EL (cell line): ENCODE measurements at regions not wholly inside any gene's neighbourhood (a gene's known extent, or its start where the extent isn't known, plus 50 kb on each side); places are given as distances from the start of the nearest gene placed in this dataset.
"Not testable (repeated sequence)": the region's sequence is repeated elsewhere in the genome, so short reads cannot be mapped to it uniquely, and the experiment has no call there.

Experiments used
- DNase-seq: peaks from one replicate; pipeline ENCODE4 v3.0.0-alpha.2; 2016

DNA sequence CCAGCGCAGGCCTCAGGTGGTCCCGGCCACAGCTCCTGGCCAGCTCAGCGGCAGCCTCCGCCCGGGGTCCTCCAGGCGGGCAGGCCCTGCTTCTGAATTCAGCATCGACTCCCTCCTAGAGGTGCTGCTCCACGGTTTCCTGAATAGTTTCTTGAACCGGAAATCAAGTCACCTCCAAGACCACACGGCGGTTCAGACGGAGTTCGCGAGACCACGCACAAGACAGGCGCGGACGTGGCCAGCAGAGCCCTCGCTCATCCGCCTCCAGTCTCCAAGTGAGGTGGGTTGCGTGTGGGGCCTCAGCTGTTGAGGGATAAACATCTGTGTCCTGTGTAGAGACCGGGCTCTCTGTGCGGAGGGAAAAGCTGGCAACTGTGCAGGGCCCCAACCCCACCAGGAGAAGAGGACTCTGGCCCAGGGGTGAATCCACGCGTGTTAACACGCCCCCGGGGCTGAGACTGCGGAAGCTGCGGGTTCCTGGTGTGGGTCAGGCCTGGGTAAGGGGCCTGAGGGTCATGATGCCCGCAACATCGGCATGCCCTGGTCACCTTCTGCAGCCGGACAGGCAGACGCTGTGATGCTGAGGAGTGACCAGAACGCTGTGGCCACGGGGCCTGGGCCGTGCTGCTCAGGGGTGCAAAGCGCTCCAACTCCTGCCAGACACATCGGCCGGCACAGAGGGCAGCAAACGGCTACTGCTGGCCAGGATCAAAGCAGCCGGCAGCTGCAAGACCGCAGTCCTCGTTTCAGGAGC lies 55.0 kb upstream of the METRNL start:
- DNase-seq = no peak

DNA sequence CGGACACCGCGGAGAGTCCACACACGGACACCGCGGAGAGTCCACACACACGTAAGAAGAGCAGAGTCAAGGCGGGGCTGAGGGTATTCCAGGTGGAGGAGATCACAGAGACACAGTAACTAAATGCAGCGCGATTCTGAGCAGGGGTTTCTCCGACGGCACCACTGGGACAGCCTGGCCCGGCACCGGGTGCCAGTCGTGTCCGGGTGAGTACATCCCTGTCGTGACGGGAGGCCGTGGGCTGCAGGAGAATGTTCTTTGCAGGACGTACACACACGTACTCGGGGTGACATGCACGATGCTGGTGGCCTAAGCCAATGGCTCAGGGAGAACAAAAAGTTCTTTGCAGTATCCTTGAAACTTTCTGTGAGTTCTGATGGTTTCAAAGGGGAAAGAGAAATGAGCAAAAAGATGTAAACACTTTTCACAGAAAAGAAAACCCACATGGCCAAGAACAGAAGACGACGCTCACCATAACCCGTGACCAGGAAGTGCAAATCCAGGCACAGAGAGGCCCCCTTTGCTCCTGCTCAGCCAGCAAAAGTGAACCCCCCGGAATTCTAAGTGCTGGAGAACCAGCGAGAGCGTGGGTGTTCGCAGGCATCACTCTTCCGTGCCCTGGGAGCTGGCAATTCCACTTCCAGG lies 53.7 kb upstream of the METRNL start:
- no peak for DNase-seq

DNA sequence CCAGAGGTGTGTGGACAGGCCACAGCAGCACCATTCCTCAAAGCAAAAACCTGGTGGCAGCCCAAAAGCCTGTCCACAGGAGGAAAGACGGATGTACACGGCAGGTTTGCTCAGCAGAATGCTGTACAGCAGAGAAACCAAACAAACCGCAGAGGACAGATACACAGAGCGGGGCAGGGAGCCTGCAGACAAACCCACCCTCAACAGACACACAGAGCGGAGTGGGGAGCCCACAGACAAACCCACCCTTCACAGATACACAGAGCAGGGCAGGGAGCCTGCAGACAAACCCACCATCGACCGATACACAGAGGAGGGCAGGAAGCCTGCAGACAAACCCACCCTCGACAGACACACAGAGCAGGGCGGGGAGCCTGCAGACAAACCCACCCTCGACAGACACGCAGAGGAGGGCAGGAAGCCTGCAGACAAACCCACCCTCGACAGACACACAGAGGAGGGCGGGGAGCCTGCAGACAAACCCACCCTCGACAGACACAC lies 53.0 kb upstream of the METRNL start:
- no peak for DNase-seq

DNA sequence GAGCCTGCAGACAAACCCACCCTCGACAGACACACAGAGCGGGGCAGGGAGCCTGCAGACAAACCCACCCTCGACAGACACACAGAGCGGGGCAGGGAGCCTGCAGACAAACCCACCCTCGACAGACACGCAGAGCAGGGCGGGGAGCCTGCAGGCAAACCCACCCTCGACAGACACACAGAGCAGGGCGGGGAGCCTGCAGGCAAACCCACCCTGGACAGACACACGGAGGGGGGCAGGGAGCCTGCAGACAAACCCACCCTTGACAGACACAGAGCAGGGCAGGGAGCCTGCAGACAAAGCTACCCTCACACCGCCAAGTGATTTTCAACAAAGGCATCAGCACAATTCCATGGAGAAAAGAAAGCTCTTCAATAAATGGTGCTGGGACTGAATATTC lies 52.5 kb upstream of the METRNL start:
- not testable (repeated sequence) for DNase-seq

- no peak for DNase-seq
Measured at GRCh38 chr17:83028851-83029250, 50.6 kb upstream of the METRNL start.

GRCh38 chr17:83029571-83029970 lies 49.8 kb upstream of the METRNL start:
- DNase-seq = no peak
